ENCODE measurements at regions not wholly inside any gene's neighbourhood (a gene's known extent, or its start where the extent isn't known, plus 50 kb on each side); places are given as distances from the start of the nearest gene placed in this dataset.
A peak's percentile ranks its signal among the peaks of the same experiment; 100 is the strongest.

DNA sequence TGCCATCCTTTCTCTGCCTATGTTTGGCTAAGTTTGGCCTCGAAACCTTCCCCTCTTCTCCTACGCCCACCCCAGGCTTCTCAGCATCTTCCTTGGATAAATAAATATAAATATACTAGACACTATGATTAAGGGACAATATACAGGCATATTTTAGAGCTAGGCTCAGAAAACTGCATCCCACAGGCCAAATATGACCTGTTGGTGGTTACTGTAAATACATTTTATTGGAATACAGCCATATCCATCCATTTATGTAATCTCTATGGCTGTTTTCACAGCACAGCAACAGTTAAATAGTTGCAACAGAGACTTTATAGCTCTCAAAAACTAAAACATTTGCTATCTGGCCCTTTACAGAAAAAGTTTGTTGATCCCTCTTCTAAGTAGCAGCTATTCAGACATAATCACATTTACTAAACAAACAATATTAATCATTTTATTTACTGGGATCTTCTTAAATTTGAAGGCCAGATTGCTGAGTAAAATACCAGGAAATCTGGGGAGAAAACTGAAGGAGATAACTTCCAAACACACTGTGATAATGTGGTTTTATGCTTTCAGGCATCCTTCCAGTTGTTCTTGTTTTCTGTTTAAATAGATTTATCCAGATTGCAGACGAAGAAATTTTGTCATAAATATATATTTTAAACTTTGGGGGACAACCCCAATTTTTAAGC lies 269.7 kb upstream of the THRB start:
- ATAC-seq (no peak), DNase-seq (no peak)
- Histone ChIP-seq H3K27ac (no peak overlapping the region), H3K4me3 (no peak overlapping the region), H3K4me1 (no peaks in the 10 kb centered on the region), H3K9me3 (no peaks in the 10 kb centered on the region), H3K27me3 (no peaks in the 10 kb centered on the region), H3K36me3 (no peaks in the 10 kb centered on the region)
- intact Hi-C loops (cut with DNase I), result no loop called here
- TF ChIP-seq, protein P1, sequence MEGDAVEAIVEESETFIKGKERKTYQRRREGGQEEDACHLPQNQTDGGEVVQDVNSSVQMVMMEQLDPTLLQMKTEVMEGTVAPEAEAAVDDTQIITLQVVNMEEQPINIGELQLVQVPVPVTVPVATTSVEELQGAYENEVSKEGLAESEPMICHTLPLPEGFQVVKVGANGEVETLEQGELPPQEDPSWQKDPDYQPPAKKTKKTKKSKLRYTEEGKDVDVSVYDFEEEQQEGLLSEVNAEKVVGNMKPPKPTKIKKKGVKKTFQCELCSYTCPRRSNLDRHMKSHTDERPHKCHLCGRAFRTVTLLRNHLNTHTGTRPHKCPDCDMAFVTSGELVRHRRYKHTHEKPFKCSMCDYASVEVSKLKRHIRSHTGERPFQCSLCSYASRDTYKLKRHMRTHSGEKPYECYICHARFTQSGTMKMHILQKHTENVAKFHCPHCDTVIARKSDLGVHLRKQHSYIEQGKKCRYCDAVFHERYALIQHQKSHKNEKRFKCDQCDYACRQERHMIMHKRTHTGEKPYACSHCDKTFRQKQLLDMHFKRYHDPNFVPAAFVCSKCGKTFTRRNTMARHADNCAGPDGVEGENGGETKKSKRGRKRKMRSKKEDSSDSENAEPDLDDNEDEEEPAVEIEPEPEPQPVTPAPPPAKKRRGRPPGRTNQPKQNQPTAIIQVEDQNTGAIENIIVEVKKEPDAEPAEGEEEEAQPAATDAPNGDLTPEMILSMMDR (IDR thresholded peaks at IDR 0.05), result no peak

DNA sequence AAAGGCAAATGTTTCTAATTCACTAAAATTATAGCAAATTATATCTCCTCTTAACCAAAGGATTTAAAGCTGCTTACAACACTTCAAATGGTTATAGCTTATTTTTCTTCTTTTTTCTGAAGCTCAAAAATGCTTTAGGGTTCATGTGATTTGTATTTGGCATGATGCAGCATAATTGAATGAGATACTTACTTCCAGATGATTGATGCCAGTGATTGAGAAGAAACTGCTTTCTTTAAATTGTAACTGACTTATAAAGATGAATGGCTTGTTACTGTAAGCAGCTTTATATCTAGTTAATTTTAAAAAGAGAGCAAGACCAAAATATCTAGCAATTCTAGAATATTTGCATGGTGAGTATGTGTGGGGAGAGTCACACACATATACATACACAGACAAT lies 270.7 kb upstream of the THRB start:
- intact Hi-C loops (cut with DNase I), result no loop called here
- Histone ChIP-seq H3K27ac (no peak overlapping the region), H3K4me3 (no peak overlapping the region), H3K9me3 (no peaks in the 10 kb centered on the region), H3K27me3 (no peaks in the 10 kb centered on the region), H3K36me3 (no peaks in the 10 kb centered on the region), H3K4me1 (no peaks in the 10 kb centered on the region)
- TF ChIP-seq, protein P1 (IDR thresholded peaks at IDR 0.05), result no peak
- ATAC-seq, result no peak
- no peak for DNase-seq

DNA sequence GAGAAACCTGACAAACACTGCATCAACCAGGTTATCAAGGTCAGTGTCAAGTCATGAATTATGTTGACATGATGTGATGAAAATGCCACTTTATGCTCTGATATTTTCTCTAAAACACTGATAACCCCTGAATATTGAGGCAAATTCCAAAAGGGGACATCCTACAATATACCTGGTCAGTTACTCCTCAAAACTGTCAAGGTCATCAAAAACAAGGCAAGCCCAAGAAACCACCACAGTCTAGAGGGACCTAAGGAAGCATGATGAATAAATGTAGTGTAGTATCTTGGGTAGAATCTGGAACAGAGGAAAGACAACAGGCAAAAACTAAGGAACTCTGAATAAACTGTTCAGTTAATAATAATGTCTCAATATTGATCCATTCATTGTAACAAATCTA lies 275.3 kb upstream of the THRB start:
- Histone ChIP-seq H3K4me3 (no peak overlapping the region), H3K36me3 (no peaks in the 10 kb centered on the region), H3K27me3 (no peaks in the 10 kb centered on the region), H3K27ac (no peak overlapping the region), H3K9me3 (no peaks in the 10 kb centered on the region), H3K4me1 (no peaks in the 10 kb centered on the region)
- DNase-seq (no peak), ATAC-seq (no peak)
- intact Hi-C loops (cut with DNase I), result loop anchor here (10.0 kb wide), 1 partner anchor 835 kb away; no protein-coding TSS in a partner anchor
- TF ChIP-seq, protein P1 (IDR thresholded peaks at IDR 0.05), result no peak

DNA sequence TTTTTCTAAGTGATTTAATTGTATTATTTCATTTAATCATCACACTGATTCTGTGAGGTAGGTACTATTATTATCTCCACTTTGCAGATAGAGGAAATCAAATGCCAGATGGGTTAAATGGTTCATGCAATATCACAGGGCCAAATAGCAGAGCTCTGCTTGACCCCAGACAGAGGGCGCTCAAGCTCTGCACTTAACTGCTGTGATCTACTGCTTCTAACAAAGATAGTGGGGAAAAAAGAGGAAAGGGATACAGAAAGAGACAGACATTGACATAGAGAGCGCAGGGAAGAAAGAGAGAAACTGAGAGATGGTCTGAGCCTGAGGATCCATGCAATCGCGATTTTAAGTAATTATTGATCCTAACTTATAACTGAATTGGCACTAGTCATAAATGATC lies 279.1 kb upstream of the THRB start:
- Histone ChIP-seq H3K9me3 (no peaks in the 10 kb centered on the region), H3K4me3 (no peak overlapping the region), H3K27me3 (no peaks in the 10 kb centered on the region), H3K36me3 (no peaks in the 10 kb centered on the region), H3K27ac (no peak overlapping the region), H3K4me1 (no peaks in the 10 kb centered on the region)
- ATAC-seq, result peak; percentile 85
- peak; percentile 69 for DNase-seq
- TF ChIP-seq, protein P1 (IDR thresholded peaks at IDR 0.05), result peak; percentile 77
- intact Hi-C loops (cut with DNase I), result loop anchor here (10.0 kb wide), 1 partner anchor 831 kb away; no protein-coding TSS in a partner anchor

DNA sequence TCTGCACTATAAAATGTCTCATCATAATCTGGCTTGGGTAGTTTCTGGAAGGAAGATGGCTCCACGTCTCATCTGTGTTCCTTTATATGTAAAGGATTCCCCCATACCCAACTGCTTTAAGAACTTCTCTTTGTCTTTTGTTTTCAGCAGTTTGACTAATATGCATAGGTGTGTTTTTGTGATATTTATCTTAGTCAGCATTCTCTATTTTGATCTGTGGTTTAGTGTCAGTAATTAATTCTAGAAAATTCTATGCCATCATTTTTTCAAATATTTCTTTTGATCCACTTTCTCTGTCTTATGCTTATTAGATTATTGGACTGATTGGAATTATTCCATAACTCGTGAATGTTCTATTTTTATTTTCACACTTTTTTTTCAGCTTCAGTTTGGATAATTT lies 286.3 kb upstream of the THRB start:
- Histone ChIP-seq H3K4me1 (no peaks in the 10 kb centered on the region), H3K4me3 (no peak overlapping the region), H3K27ac (no peak overlapping the region), H3K9me3 (peaks cover 19% of the 10 kb centered on the region), H3K36me3 (no peaks in the 10 kb centered on the region), H3K27me3 (no peaks in the 10 kb centered on the region)
- TF ChIP-seq, protein P1 (IDR thresholded peaks at IDR 0.05), result no peak
- DNase-seq (no peak), ATAC-seq (no peak)
- intact Hi-C loops (cut with DNase I), result no loop called here

DNA sequence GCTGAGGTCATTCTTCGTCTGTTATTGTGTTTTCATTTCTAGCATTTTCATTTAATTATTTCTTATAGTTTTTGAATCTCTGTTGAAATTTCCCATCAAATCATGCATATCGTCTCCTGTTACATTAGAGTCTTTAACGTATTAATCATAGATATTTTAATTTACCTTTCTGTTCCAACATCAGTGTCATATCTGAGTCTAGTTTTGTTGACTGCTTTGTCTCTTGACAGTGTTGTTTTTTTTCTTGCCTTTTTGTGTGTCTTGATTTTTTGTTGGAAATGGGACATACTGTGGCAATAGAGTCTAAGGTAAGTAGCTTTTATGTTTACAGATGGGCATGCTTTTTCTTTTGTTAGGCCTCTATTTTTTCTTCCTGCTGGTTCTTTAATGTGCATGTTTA lies 286.8 kb upstream of the THRB start:
- no peak overlapping the region for H3K27ac ChIP-seq
- DNase-seq (no peak), ATAC-seq (no peak)
- peaks cover 19% of the 10 kb centered on the region for H3K9me3 ChIP-seq
- intact Hi-C loops (cut with DNase I), result no loop called here
- H3K36me3 ChIP-seq, result no peaks in the 10 kb centered on the region
- TF ChIP-seq, protein P1 (IDR thresholded peaks at IDR 0.05), result no peak
- H3K27me3 ChIP-seq, result no peaks in the 10 kb centered on the region
- no peak overlapping the region for H3K4me3 ChIP-seq
- no peaks in the 10 kb centered on the region for H3K4me1 ChIP-seq
